LNCAP (cell line): ENCODE measurements at regions not wholly inside any gene's neighbourhood (a gene's known extent, or its start where the extent isn't known, plus 50 kb on each side); places are given as distances from the start of the nearest gene placed in this dataset.

Experiments used
- TF ChIP-seq, protein P1 (sequence below): fragments of 450-650 bp; IDR thresholded peaks from 2 replicates; pipeline ENCODE4 v1.5.1; 2017; ENCODE audit warnings: mild to moderate bottlenecking

DNA sequence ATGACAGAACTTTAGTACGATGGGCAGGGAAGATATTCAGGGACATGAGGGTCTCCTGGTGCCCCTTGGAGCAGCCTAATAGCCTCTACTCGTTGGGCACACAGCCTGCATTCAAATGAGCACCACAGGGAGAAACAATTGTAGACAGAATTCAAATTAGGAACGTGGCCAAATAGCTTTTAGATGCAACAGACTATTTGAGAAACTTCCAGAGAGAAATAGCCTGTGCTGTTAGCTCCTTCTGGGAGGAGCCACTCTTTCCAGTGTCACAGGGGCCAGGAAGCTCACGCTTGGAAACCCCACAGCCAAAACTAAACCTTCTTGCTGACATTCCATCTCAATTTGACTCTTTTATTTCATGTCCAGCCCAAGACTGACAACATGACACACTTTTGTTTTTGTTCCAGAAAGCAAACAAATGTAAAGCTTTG, 114.5 kb downstream of the RPAP3 start:
- TF ChIP-seq, protein P1, sequence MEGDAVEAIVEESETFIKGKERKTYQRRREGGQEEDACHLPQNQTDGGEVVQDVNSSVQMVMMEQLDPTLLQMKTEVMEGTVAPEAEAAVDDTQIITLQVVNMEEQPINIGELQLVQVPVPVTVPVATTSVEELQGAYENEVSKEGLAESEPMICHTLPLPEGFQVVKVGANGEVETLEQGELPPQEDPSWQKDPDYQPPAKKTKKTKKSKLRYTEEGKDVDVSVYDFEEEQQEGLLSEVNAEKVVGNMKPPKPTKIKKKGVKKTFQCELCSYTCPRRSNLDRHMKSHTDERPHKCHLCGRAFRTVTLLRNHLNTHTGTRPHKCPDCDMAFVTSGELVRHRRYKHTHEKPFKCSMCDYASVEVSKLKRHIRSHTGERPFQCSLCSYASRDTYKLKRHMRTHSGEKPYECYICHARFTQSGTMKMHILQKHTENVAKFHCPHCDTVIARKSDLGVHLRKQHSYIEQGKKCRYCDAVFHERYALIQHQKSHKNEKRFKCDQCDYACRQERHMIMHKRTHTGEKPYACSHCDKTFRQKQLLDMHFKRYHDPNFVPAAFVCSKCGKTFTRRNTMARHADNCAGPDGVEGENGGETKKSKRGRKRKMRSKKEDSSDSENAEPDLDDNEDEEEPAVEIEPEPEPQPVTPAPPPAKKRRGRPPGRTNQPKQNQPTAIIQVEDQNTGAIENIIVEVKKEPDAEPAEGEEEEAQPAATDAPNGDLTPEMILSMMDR, result no peak

DNA sequence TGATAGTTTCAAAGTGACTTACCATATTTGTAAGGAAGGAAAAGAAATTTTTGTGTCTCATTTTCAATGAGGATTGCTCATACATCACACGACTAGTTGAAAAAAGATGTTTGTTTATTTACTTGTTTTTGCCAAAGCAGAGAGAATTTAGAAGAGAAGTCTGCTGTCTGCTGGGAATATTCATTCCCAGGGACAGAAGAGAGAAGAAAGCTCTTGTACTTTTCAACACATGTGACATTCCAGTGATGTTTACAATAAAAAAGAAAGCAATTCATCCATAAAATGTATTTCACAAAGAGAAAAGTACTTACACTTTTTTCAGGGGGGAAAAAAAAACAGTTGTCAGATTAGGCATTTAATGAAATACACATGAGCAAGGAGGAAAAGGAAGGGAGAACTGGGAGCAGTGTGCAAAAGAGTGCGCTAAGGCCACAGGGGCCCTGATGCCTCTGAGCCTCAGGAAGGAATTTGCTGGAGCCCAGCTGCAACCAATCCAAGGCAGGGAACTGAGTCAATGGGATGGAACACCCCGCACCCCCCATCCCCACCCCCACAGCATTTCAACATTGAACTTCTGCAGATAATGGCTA, 115.0 kb downstream of the RPAP3 start:
- TF ChIP-seq, protein P1, result no peak

DNA sequence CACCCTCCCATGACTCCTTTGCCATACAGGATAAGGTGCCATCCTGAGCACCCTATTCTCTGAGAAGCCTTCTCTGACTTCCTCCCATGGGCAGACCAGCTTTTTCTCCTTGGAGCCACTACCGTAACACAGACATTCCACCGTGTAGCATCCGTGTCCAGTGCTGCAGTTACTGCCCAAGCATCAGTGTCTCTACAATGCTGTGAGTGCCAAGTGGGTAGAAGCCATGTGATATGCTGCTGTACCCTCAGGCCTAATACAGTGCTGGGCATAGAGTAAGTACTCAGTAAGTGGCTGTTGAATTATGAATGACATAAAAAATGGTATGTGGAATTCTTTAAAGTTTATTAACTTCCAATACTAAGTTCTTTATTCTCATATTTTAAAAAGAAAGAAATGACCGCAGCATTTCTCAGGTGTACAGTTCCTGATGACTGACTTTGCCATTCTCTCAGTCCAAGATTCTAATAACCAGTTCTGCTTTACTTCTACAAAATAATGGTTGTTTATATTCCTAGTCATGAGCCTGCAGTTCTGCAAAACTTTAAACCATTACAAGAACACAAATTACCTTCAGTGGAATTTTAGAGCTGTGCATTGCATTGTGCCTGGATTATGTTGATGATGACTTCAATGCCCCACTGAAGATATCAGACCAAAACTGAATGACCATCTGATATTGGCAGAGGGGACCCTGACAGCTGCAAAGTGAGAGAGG, 118.7 kb downstream of the RPAP3 start:
- TF ChIP-seq, protein P1, result no peak

DNA sequence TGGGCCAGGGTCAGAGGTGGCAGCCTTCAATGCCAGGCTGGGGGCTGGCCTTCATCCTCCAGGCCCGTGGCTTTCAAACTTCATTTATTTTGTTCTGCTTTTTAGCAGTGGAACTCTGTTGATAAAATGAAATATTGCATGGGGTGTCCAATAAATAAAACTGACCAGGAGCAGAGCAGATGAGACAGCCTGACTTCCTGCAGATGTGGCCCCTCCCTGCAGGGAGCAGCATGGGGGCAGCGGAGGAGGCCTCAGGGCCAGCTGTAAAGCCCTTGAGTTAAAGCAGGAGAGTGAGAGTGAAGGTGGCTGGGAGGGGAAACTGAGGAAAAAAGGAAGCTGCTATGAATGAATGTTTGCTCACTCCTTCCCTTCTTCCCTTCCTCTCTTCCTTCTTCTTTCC, 120.3 kb downstream of the RPAP3 start:
- TF ChIP-seq, protein P1, result no peak

DNA sequence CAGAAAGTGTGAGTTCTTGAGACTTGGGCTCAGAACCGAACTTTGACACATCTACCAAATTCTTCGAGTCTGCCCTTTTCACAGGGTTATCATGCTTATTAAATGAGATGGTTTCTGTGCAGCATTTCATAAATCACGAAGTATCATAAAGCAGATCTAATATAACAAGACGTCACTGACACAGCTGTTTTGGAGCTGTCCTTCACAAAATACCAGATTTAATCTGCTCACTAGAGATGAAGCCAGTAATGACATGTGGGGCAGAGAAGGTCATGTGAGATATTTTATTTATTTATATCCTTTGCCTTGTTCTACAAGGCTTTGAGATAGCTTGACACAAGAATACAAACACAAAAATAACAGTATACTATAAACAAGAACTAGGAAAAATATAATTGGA, 127.0 kb downstream of the RPAP3 start:
- TF ChIP-seq, protein P1, result no peak

DNA sequence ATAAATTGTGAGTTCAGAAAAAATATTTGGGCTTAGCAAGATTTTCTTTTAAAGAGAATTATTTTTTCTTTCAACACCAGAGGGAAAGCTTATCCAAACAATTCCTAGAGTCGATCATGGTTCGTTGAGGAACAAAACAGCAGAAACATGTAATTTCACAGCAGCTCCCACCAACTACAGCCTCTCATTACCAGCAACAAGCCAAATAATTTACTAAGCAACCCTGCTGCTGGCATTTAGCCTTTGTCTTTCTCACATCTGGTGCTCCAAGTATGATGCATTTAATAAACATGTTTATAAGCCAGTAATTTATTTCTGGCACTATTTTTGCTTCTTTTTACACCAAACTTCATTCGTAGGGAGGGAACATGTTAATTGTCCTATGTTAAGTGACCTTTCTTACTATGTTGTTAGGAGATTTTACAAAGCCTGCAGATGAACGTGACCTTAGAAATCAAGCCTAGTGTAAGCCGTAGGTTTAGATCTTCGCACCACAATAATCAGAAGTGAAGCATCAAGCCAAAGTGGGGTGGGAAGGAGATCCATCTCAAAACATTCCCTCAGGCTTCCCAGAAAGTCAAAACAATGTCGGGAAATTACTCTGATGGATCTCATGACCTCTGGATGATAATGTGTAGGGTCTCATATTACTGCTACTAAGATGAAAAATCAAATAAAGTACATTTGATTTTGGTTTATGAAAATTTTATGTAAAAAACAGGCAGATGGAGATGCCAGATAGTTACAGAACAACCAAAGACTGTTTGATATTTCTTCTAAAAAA, 128.4 kb downstream of the RPAP3 start:
- TF ChIP-seq, protein P1, result no peak

DNA sequence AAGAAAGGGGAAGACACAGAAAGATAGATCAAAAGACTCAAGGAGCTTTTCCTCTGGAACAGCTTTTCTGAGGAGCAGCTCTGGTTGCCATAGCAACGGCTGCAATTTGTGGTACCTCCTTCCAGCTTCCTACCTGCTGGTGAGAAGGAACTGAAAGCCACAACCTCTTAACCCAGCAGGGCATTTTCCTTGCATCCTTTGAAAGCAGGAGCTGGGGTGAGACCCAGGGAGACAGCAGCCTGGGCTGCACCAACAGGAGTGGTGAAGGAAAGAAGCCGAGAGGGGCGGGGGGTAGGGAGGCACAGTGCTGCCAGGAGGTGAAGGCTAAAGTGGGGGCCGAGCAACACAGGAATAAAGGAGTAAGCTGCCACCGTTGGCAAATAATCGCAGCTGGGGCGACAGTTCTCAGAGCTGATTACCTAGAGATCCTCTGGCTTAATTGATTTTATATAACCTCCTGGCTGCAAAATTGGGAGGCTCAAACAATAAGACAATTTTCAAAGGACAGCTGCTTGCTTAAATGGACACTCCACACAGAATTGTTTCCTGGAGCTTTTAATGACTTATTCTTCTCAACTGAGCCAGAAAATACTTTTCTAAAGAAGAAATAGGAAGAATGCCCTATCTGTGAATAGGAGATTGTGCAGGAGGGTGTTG, 129.4 kb downstream of the RPAP3 start:
- TF ChIP-seq, protein P1, result no peak
